Keratinocyte (primary cell): ENCODE measurements at regions not wholly inside any gene's neighbourhood (a gene's known extent, or its start where the extent isn't known, plus 50 kb on each side); places are given as distances from the start of the nearest gene placed in this dataset.

ENCODE experiments used
- DNase-seq: peaks from one replicate; pipeline ENCODE4 v3.0.0-alpha.2; 2011; ENCODE audit warnings: low read depth, missing footprints, low spot score
- FAIRE-seq: peaks from 2 replicates; lab custom pipeline; 2011; peaks lifted over from hg19 to GRCh38; lab: Jason Lieb, UNC
- H2AFZ ChIP-seq: 2 replicates; pipeline ENCODE4 v1.6.0; 2012; ENCODE audit warnings: low read length, control low read depth, inconsistent platforms; ENCODE audit not compliant: control insufficient read depth
- H3K27ac ChIP-seq: 2 replicates; pipeline ENCODE4 v1.5.1; 2011; ENCODE audit warnings: low read length; ENCODE audit not compliant: control insufficient read depth, insufficient read depth
- H3K27me3 ChIP-seq: 3 replicates; pipeline ENCODE4 v1.6.0; 2011; ENCODE audit warnings: low read length; ENCODE audit not compliant: control insufficient read depth, insufficient read depth; ENCODE audit errors: extremely low read depth
- H3K36me3 ChIP-seq, 2 experiments: 2 replicates in 1 of 2; 3 replicates in 1 of 2; pipeline ENCODE4 v1.5.1; 2011; ENCODE audit warnings: low read length in 2 of 2, mild to moderate bottlenecking in 1 of 2; ENCODE audit not compliant: control insufficient read depth in 2 of 2, insufficient read depth in 2 of 2; ENCODE audit errors: extremely low read depth in 1 of 2
- H3K4me1 ChIP-seq: 3 replicates; pipeline ENCODE4 v1.5.1; 2011; ENCODE audit warnings: low read length; ENCODE audit not compliant: control insufficient read depth, insufficient read depth; ENCODE audit errors: extremely low read depth
- H3K4me2 ChIP-seq: 3 replicates; pipeline ENCODE4 v1.6.0; 2011; ENCODE audit warnings: low read depth, low read length; ENCODE audit not compliant: control insufficient read depth, insufficient read depth; ENCODE audit errors: extremely low read depth
- H3K4me3 ChIP-seq, 3 experiments: fragments of 200-600 bp in 1 of 3; sonication (generic) in 1 of 3; 2 replicates in 2 of 3; 3 replicates in 1 of 3; pipeline ENCODE4 v1.5.1; 2011 to 2016; ENCODE audit warnings: low read length in 3 of 3, mild to moderate bottlenecking in 3 of 3, control low read depth in 2 of 3, inconsistent platforms in 1 of 3, low read depth in 1 of 3, mixed read lengths in 1 of 3, mixed run types in 1 of 3, moderate library complexity in 1 of 3; ENCODE audit not compliant: control insufficient read depth in 2 of 3, insufficient read depth in 2 of 3; ENCODE audit errors: extremely low read depth in 1 of 3
- H3K79me2 ChIP-seq: 2 replicates; pipeline ENCODE4 v1.6.0; 2012; ENCODE audit warnings: low read length; ENCODE audit not compliant: control insufficient read depth, insufficient read depth
- H3K9ac ChIP-seq: 3 replicates; pipeline ENCODE4 v1.6.0; 2011; ENCODE audit warnings: low read length; ENCODE audit not compliant: control insufficient read depth, insufficient read depth; ENCODE audit errors: extremely low read depth
- H3K9me1 ChIP-seq: 3 replicates; pipeline ENCODE4 v1.6.0; 2011; ENCODE audit warnings: low read length; ENCODE audit not compliant: control insufficient read depth, insufficient read depth; ENCODE audit errors: extremely low read depth
- H3K9me3 ChIP-seq: 2 replicates; pipeline ENCODE4 v1.5.1; 2012; ENCODE audit warnings: low read depth, low read length; ENCODE audit not compliant: control insufficient read depth
- H4K20me1 ChIP-seq: 3 replicates; pipeline ENCODE4 v1.6.0; 2011; ENCODE audit warnings: low read length; ENCODE audit not compliant: control insufficient read depth, insufficient read depth; ENCODE audit errors: extremely low read depth
- CTCF ChIP-seq, 3 experiments: IDR thresholded peaks in 1 of 3; conservative IDR thresholded peaks in 1 of 3; optimal IDR thresholded peaks in 1 of 3; 2 replicates in 2 of 3; 3 replicates in 1 of 3; pipeline versions ENCODE3 to v1.5.1; 2011; ENCODE audit warnings: low read length in 3 of 3, mild to moderate bottlenecking in 3 of 3, moderate library complexity in 2 of 3, control low read depth in 1 of 3, inconsistent platforms in 1 of 3; ENCODE audit not compliant: insufficient read depth in 2 of 3; ENCODE audit errors: extremely low read depth in 1 of 3
- EZH2 ChIP-seq: IDR thresholded peaks from one replicate; pipeline ENCODE4 v1.6.1; 2012; ENCODE audit warnings: inconsistent platforms, mild to moderate bottlenecking, low read length, moderate library complexity
- dilution Hi-C: fragments of 300-500 bp; cut with MboI; formaldehyde crosslinking; loops from one replicate; pipeline ENCODE4 v1.7.0; 2020; ENCODE audit warnings: low sequenced_read_pairs; ENCODE audit not compliant: extremely low pct_ligation_motif_present

- Histone ChIP-seq H3K9ac (no peak overlapping the region), H3K9me3 (no peaks in the 10 kb centered on the region), H3K79me2 (no peaks in the 10 kb centered on the region), H3K4me3 (no peak overlapping the region), H3K27me3 (no peaks in the 10 kb centered on the region), H3K9me1 (no peaks in the 10 kb centered on the region), H4K20me1 (no peaks in the 10 kb centered on the region), H3K27ac (no peak overlapping the region), H2AFZ (no peak overlapping the region), H3K36me3 (no peaks in the 10 kb centered on the region), H3K4me1 (no peaks in the 10 kb centered on the region), H3K4me2 (no peak overlapping the region)
- DNase-seq (no peak), FAIRE-seq (no peak)
- TF ChIP-seq CTCF (optimal IDR thresholded peaks at IDR 0.05 in 1 of 3, IDR thresholded peaks at IDR 0.05 in 1 of 3, conservative IDR thresholded peaks at IDR 0.05 in 1 of 3; ENCODE audit: extremely low read depth in 1 of 3, insufficient read depth in 2 of 3, low read length in 3 of 3) = no peak
- no peak for TF ChIP-seq EZH2
- dilution Hi-C loops = no loop called here
Observed at GRCh38 chr5:115360046-115360685, 63.7 kb upstream of the CCDC112 start.

- Histone ChIP-seq H3K4me1 (no peaks in the 10 kb centered on the region), H3K9ac (no peak overlapping the region), H2AFZ (no peak overlapping the region), H3K4me3 (no peak overlapping the region), H3K4me2 (no peak overlapping the region), H3K36me3 (no peaks in the 10 kb centered on the region), H4K20me1 (no peaks in the 10 kb centered on the region), H3K27ac (no peak overlapping the region), H3K9me3 (no peaks in the 10 kb centered on the region), H3K27me3 (no peaks in the 10 kb centered on the region), H3K9me1 (no peaks in the 10 kb centered on the region), H3K79me2 (no peaks in the 10 kb centered on the region)
- dilution Hi-C loops = no loop called here
- DNase-seq (no peak), FAIRE-seq (peak; percentile 32)
- no peak for TF ChIP-seq EZH2
- TF ChIP-seq CTCF (optimal IDR thresholded peaks at IDR 0.05 in 1 of 3, IDR thresholded peaks at IDR 0.05 in 1 of 3, conservative IDR thresholded peaks at IDR 0.05 in 1 of 3; ENCODE audit: extremely low read depth in 1 of 3, insufficient read depth in 2 of 3, low read length in 3 of 3) = no peak
Observed at GRCh38 chr5:115355767-115356381, 59.4 kb upstream of the CCDC112 start.
